Memory B cell (primary cell): ENCODE measurements at regions not wholly inside any gene's neighbourhood (a gene's known extent, or its start where the extent isn't known, plus 50 kb on each side); places are given as distances from the start of the nearest gene placed in this dataset.

Experiments
- ATAC-seq: fragments of 150-1000 bp; cut with Tn5 transposase; 2 replicates; pipeline ENCODE4 v1.10.0; 2021; ENCODE audit warnings: low read depth, mild to moderate bottlenecking, moderate library complexity
- DNase-seq, 2 donors: peaks; one replicate each; pipeline ENCODE4 v3.0.0; 2022; ENCODE audit warnings: low spot score in 2 of 2
- H3K27ac Mint-ChIP-seq: one replicate; pipeline ENCODE4 v1.8.0; 2022; ENCODE audit warnings: mild to moderate bottlenecking, moderate library complexity, mixed read lengths
- H3K27me3 Mint-ChIP-seq: one replicate; pipeline ENCODE4 v1.8.0; 2022; ENCODE audit warnings: mixed read lengths
- H3K36me3 Mint-ChIP-seq: one replicate; pipeline ENCODE4 v1.8.0; 2022; ENCODE audit warnings: mild to moderate bottlenecking, mixed read lengths
- H3K4me1 Mint-ChIP-seq: one replicate; pipeline ENCODE4 v1.8.0; 2022; ENCODE audit warnings: mixed read lengths
- H3K4me3 Mint-ChIP-seq: one replicate; pipeline ENCODE4 v1.8.0; 2022; ENCODE audit warnings: mild to moderate bottlenecking, moderate library complexity, mixed read lengths
- H3K9me3 Mint-ChIP-seq: one replicate; pipeline ENCODE4 v1.8.0; 2022; ENCODE audit warnings: mixed read lengths

GRCh38 chr2:125092276-125093009 lies 1067.4 kb downstream of the CNTNAP5 start:
- no peaks in the 10 kb centered on the region for H3K36me3 Mint-ChIP-seq
- DNase-seq (no peak), ATAC-seq (no peak)
- H3K4me1 Mint-ChIP-seq = no peaks in the 10 kb centered on the region
- no peak overlapping the region for H3K4me3 Mint-ChIP-seq
- H3K27me3 Mint-ChIP-seq = no peaks in the 10 kb centered on the region
- no peak overlapping the region for H3K27ac Mint-ChIP-seq
- H3K9me3 Mint-ChIP-seq = peaks cover 8% of the 10 kb centered on the region

GRCh38 chr2:125095826-125096225 lies 1070.7 kb downstream of the CNTNAP5 start:
- no peaks in the 10 kb centered on the region for H3K36me3 Mint-ChIP-seq
- peaks cover 1% of the 10 kb centered on the region for H3K9me3 Mint-ChIP-seq
- ATAC-seq (no peak), DNase-seq (no peak)
- H3K27ac Mint-ChIP-seq = no peak overlapping the region
- H3K4me3 Mint-ChIP-seq = no peak overlapping the region
- H3K27me3 Mint-ChIP-seq = no peaks in the 10 kb centered on the region
- H3K4me1 Mint-ChIP-seq = no peaks in the 10 kb centered on the region

- H3K4me3 Mint-ChIP-seq = no peak overlapping the region
Measured at GRCh38 chr2:125106710-125107109, 1081.6 kb downstream of the CNTNAP5 start.

GRCh38 chr2:125107446-125107845 lies 1082.4 kb downstream of the CNTNAP5 start:
- DNase-seq = no peak
- no peak overlapping the region for H3K4me3 Mint-ChIP-seq
- no peaks in the 10 kb centered on the region for H3K36me3 Mint-ChIP-seq
- no peaks in the 10 kb centered on the region for H3K27me3 Mint-ChIP-seq
- no peak overlapping the region for H3K27ac Mint-ChIP-seq
- H3K4me1 Mint-ChIP-seq = no peaks in the 10 kb centered on the region
- H3K9me3 Mint-ChIP-seq = peaks cover 7% of the 10 kb centered on the region
- no peak for ATAC-seq

More at GRCh38 chr2:125106710-125107109, 1081.6 kb downstream of the CNTNAP5 start:
- no peaks in the 10 kb centered on the region for H3K4me1 Mint-ChIP-seq
- no peak overlapping the region for H3K27ac Mint-ChIP-seq
- H3K9me3 Mint-ChIP-seq = peaks cover 9% of the 10 kb centered on the region
- H3K27me3 Mint-ChIP-seq = no peaks in the 10 kb centered on the region
- H3K36me3 Mint-ChIP-seq = no peaks in the 10 kb centered on the region
- no peak for ATAC-seq
- DNase-seq = no peak

GRCh38 chr2:125108251-125108650 lies 1083.2 kb downstream of the CNTNAP5 start:
- ATAC-seq = no peak
- Mint-ChIP-seq H3K9me3 (peaks cover 5% of the 10 kb centered on the region), H3K27ac (no peak overlapping the region), H3K4me3 (no peak overlapping the region), H3K27me3 (no peaks in the 10 kb centered on the region), H3K36me3 (no peaks in the 10 kb centered on the region), H3K4me1 (no peaks in the 10 kb centered on the region)
- no peak for DNase-seq

GRCh38 chr2:125125902-125126301 lies 1100.8 kb downstream of the CNTNAP5 start:
- no peak for DNase-seq
- Mint-ChIP-seq H3K9me3 (peaks cover 4% of the 10 kb centered on the region), H3K4me1 (no peaks in the 10 kb centered on the region), H3K4me3 (no peak overlapping the region), H3K27me3 (no peaks in the 10 kb centered on the region), H3K27ac (no peak overlapping the region), H3K36me3 (no peaks in the 10 kb centered on the region)
- ATAC-seq = no peak

GRCh38 chr2:125160947-125161346 lies 1135.9 kb downstream of the CNTNAP5 start:
- no peak for ATAC-seq
- no peak overlapping the region for H3K4me3 Mint-ChIP-seq
- H3K27ac Mint-ChIP-seq = no peak overlapping the region
- no peak for DNase-seq
- H3K4me1 Mint-ChIP-seq = no peaks in the 10 kb centered on the region
- H3K9me3 Mint-ChIP-seq = peaks cover 4% of the 10 kb centered on the region
- H3K27me3 Mint-ChIP-seq = no peaks in the 10 kb centered on the region
- no peaks in the 10 kb centered on the region for H3K36me3 Mint-ChIP-seq

- ATAC-seq (no peak), DNase-seq (no peak)
- Mint-ChIP-seq H3K27ac (no peak overlapping the region), H3K9me3 (peaks cover 4% of the 10 kb centered on the region), H3K4me3 (no peak overlapping the region), H3K27me3 (no peaks in the 10 kb centered on the region), H3K36me3 (no peaks in the 10 kb centered on the region), H3K4me1 (no peaks in the 10 kb centered on the region)
Measured at GRCh38 chr2:125167152-125167551, 1142.1 kb downstream of the CNTNAP5 start.

- H3K36me3 Mint-ChIP-seq = no peaks in the 10 kb centered on the region
- no peaks in the 10 kb centered on the region for H3K4me1 Mint-ChIP-seq
- ATAC-seq (no peak), DNase-seq (no peak)
- H3K27me3 Mint-ChIP-seq = no peaks in the 10 kb centered on the region
- peaks cover 3% of the 10 kb centered on the region for H3K9me3 Mint-ChIP-seq
- no peak overlapping the region for H3K27ac Mint-ChIP-seq
- H3K4me3 Mint-ChIP-seq = no peak overlapping the region
Measured at GRCh38 chr2:125167820-125168219, 1142.7 kb downstream of the CNTNAP5 start.

GRCh38 chr2:125168442-125168841 lies 1143.4 kb downstream of the CNTNAP5 start:
- ATAC-seq (no peak), DNase-seq (no peak)
- H3K27ac Mint-ChIP-seq = no peak overlapping the region
- H3K36me3 Mint-ChIP-seq = no peaks in the 10 kb centered on the region
- H3K4me3 Mint-ChIP-seq = no peak overlapping the region
- H3K27me3 Mint-ChIP-seq = no peaks in the 10 kb centered on the region
- H3K4me1 Mint-ChIP-seq = no peaks in the 10 kb centered on the region
- peaks cover 3% of the 10 kb centered on the region for H3K9me3 Mint-ChIP-seq

- Mint-ChIP-seq H3K36me3 (no peaks in the 10 kb centered on the region), H3K27ac (no peak overlapping the region), H3K27me3 (no peaks in the 10 kb centered on the region), H3K9me3 (peaks cover 5% of the 10 kb centered on the region), H3K4me3 (no peak overlapping the region), H3K4me1 (no peaks in the 10 kb centered on the region)
- DNase-seq (no peak), ATAC-seq (no peak)
Measured at GRCh38 chr2:125169022-125169763, 1144.1 kb downstream of the CNTNAP5 start.

GRCh38 chr2:125169764-125170146 lies 1144.7 kb downstream of the CNTNAP5 start:
- Mint-ChIP-seq H3K9me3 (peaks cover 4% of the 10 kb centered on the region), H3K4me3 (no peak overlapping the region), H3K4me1 (no peaks in the 10 kb centered on the region), H3K27ac (no peak overlapping the region), H3K27me3 (no peaks in the 10 kb centered on the region), H3K36me3 (no peaks in the 10 kb centered on the region)
- DNase-seq (no peak), ATAC-seq (no peak)

GRCh38 chr2:125172181-125172580 lies 1147.1 kb downstream of the CNTNAP5 start:
- no peak for DNase-seq
- Mint-ChIP-seq H3K27ac (no peak overlapping the region), H3K9me3 (peaks cover 4% of the 10 kb centered on the region), H3K4me1 (no peaks in the 10 kb centered on the region), H3K36me3 (no peaks in the 10 kb centered on the region), H3K4me3 (no peak overlapping the region), H3K27me3 (no peaks in the 10 kb centered on the region)
- no peak for ATAC-seq

GRCh38 chr2:125175415-125175814 lies 1150.3 kb downstream of the CNTNAP5 start:
- no peaks in the 10 kb centered on the region for H3K36me3 Mint-ChIP-seq
- H3K4me1 Mint-ChIP-seq = no peaks in the 10 kb centered on the region
- peaks cover 5% of the 10 kb centered on the region for H3K9me3 Mint-ChIP-seq
- H3K27ac Mint-ChIP-seq = no peak overlapping the region
- H3K4me3 Mint-ChIP-seq = no peak overlapping the region
- H3K27me3 Mint-ChIP-seq = no peaks in the 10 kb centered on the region
- DNase-seq = no peak
- ATAC-seq = no peak
